ENCODE measurements at regions not wholly inside any gene's neighbourhood (a gene's known extent, or its start where the extent isn't known, plus 50 kb on each side); places are given as distances from the start of the nearest gene placed in this dataset.

DNA sequence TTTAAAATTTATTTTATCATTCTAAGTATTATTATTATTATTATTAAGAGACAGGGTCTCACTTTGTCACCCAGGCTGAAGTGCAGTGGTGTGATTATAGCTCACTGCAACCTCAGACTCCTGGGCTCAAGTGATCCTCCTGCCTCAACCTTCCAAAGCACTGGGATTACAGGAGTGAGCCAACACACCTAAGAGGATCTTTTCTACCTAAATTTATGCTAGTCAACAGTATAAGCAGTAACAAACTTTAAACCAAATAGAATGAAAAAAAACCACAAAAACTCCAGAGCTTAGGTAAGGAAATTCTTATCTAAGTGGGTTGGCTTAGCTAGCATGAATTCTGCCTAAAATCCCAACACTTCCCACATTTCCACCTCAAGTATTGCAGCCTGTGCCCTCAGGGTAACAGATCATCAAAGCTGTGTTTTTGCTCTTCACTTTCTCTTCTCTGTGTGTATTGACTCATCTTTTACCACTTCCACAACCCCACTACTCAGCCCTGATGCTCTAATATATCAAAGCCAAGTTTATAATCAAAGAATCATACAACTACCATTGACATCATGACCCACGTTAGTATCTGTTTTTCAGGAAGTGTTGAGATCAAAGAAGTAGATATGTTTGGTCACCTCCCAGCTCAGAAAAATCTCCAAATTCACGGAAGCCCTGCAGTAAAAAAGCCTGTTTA lies 93.7 kb upstream of the SPON1 start:
- TF ChIP-seq, protein P1, sequence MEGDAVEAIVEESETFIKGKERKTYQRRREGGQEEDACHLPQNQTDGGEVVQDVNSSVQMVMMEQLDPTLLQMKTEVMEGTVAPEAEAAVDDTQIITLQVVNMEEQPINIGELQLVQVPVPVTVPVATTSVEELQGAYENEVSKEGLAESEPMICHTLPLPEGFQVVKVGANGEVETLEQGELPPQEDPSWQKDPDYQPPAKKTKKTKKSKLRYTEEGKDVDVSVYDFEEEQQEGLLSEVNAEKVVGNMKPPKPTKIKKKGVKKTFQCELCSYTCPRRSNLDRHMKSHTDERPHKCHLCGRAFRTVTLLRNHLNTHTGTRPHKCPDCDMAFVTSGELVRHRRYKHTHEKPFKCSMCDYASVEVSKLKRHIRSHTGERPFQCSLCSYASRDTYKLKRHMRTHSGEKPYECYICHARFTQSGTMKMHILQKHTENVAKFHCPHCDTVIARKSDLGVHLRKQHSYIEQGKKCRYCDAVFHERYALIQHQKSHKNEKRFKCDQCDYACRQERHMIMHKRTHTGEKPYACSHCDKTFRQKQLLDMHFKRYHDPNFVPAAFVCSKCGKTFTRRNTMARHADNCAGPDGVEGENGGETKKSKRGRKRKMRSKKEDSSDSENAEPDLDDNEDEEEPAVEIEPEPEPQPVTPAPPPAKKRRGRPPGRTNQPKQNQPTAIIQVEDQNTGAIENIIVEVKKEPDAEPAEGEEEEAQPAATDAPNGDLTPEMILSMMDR (IDR thresholded peaks at IDR 0.05), result no peak
- TF ChIP-seq POLR2A (IDR thresholded peaks at IDR 0.05), result no peak
- no peak for TF ChIP-seq EP300 (IDR thresholded peaks at IDR 0.05)
